ENCODE measurements at regions not wholly inside any gene's neighbourhood (a gene's known extent, or its start where the extent isn't known, plus 50 kb on each side); places are given as distances from the start of the nearest gene placed in this dataset.

DNA sequence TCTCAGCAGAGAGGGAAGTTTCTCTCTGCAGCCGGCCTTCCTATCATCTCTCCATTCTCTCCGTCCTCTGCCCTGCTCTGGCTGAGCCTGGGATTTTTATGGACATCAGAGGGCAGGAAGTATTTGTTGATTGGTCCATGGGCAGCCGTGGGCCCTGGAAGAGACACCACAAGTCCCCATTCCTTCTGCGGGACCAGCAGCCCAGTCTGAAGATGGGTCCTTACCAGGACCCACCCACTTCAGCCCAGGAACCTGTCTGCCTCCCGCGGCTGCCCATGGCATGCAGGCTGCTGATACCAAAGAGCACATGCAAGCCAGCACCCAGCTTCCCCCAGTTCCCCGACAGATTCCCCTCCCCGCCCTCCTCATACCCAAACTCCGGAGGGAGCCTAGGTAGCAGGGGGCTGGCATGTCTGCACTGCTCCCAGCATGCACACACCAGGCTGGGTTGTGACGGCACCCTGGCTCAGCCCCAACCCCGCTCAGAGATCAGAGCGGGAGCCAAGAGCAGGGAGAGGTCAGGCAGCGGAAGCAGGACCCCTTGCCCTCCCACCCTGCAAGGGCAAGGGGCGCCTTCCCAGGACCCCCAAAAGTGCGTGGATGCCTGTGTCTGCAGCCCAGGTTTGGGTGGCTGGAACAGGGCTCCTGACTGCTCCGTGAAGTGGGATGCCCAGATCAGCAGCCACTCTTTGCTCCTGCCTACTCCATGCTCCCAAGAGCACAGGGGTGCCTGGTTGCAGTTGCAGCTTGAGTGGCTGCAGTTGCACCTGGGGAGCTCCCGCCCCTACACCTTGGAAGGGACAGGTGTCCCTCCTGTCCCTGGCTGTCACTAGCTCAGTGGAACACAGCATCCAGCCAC, 538.6 kb upstream of the POT1 start:
- H3K27ac Mint-ChIP-seq (ENCODE audit: unreplicated experiment), result no peak overlapping the region
- POLR2A ChIA-PET, result no interaction called here
- H3K4me3 ChIP-seq (ENCODE audit: low read depth, low read length), result no peak overlapping the region
- no peaks in the 10 kb centered on the region for H3K4me1 ChIP-seq
- H3K4me1 Mint-ChIP-seq (ENCODE audit: low read depth, unreplicated experiment), result no peaks in the 10 kb centered on the region
- no peak overlapping the region for H3K4me3 Mint-ChIP-seq (ENCODE audit: unreplicated experiment)
- no peaks in the 10 kb centered on the region for H3K36me3 ChIP-seq (ENCODE audit: control insufficient read depth, insufficient read depth, low read length)
- no peaks in the 10 kb centered on the region for H3K9me3 ChIP-seq
- no peak for DNase-seq
- no peaks in the 10 kb centered on the region for H3K27me3 ChIP-seq (replicated peaks; ENCODE audit: control insufficient read depth, insufficient read depth, low read length)
- intact Hi-C loops (cut with micrococcal nuclease; ENCODE audit: unreplicated experiment), result no loop called here
- no peaks in the 10 kb centered on the region for H3K9me3 Mint-ChIP-seq (ENCODE audit: unreplicated experiment)
- TF ChIP-seq, protein P1, sequence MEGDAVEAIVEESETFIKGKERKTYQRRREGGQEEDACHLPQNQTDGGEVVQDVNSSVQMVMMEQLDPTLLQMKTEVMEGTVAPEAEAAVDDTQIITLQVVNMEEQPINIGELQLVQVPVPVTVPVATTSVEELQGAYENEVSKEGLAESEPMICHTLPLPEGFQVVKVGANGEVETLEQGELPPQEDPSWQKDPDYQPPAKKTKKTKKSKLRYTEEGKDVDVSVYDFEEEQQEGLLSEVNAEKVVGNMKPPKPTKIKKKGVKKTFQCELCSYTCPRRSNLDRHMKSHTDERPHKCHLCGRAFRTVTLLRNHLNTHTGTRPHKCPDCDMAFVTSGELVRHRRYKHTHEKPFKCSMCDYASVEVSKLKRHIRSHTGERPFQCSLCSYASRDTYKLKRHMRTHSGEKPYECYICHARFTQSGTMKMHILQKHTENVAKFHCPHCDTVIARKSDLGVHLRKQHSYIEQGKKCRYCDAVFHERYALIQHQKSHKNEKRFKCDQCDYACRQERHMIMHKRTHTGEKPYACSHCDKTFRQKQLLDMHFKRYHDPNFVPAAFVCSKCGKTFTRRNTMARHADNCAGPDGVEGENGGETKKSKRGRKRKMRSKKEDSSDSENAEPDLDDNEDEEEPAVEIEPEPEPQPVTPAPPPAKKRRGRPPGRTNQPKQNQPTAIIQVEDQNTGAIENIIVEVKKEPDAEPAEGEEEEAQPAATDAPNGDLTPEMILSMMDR (IDR thresholded peaks at IDR 0.05; ENCODE audit: insufficient read depth in 1 of 2, low read depth in 1 of 2, low read length in 1 of 2, severe bottlenecking in 1 of 2, unreplicated experiment in 1 of 2), result no peak
- CTCF ChIA-PET, result no interaction called here
- H3K27me3 Mint-ChIP-seq (ENCODE audit: insufficient read depth, unreplicated experiment), result peaks cover 7% of the 10 kb centered on the region
- BruUV-seq (replicated peaks), result no TSS peak
- no peaks in the 10 kb centered on the region for H3K36me3 Mint-ChIP-seq (ENCODE audit: insufficient read depth, unreplicated experiment)

DNA sequence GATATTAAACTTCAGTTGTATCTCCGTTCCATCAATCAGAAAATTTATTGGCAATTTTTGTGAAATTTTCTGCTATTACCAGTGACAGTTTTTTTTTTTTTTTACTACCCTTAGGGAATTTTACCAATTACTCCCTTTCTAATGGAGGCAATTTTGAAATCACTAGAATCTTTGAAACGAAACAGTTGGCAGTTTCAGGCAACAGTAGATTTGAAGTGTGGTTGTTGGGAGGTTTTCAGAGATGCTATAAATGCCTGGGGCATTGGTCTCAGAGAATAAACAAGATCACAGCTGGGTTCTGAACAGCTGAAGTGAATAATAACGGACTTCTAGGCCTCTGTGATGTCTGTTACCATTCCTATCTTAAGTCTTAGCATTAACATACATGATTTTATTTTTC, 535.9 kb upstream of the POT1 start:
- TF ChIP-seq, protein P1 (IDR thresholded peaks at IDR 0.05; ENCODE audit: insufficient read depth in 1 of 2, low read depth in 1 of 2, low read length in 1 of 2, severe bottlenecking in 1 of 2, unreplicated experiment in 1 of 2), result no peak
- Mint-ChIP-seq H3K4me3 (ENCODE audit: unreplicated experiment) (no peak overlapping the region), H3K27me3 (ENCODE audit: insufficient read depth, unreplicated experiment) (peaks cover 4% of the 10 kb centered on the region), H3K36me3 (ENCODE audit: insufficient read depth, unreplicated experiment) (no peaks in the 10 kb centered on the region), H3K9me3 (ENCODE audit: unreplicated experiment) (no peaks in the 10 kb centered on the region), H3K27ac (ENCODE audit: unreplicated experiment) (no peak overlapping the region), H3K4me1 (ENCODE audit: low read depth, unreplicated experiment) (no peaks in the 10 kb centered on the region)
- ChIA-PET POLR2A (no interaction called here), CTCF (no interaction called here)
- Histone ChIP-seq H3K36me3 (ENCODE audit: control insufficient read depth, insufficient read depth, low read length) (no peaks in the 10 kb centered on the region), H3K4me1 (no peaks in the 10 kb centered on the region), H3K4me3 (ENCODE audit: low read depth, low read length) (no peak overlapping the region), H3K9me3 (no peaks in the 10 kb centered on the region), H3K27me3 (replicated peaks; ENCODE audit: control insufficient read depth, insufficient read depth, low read length) (no peaks in the 10 kb centered on the region)
- no peak for DNase-seq
- intact Hi-C loops (cut with micrococcal nuclease; ENCODE audit: unreplicated experiment), result no loop called here
- BruUV-seq (replicated peaks), result no TSS peak

DNA sequence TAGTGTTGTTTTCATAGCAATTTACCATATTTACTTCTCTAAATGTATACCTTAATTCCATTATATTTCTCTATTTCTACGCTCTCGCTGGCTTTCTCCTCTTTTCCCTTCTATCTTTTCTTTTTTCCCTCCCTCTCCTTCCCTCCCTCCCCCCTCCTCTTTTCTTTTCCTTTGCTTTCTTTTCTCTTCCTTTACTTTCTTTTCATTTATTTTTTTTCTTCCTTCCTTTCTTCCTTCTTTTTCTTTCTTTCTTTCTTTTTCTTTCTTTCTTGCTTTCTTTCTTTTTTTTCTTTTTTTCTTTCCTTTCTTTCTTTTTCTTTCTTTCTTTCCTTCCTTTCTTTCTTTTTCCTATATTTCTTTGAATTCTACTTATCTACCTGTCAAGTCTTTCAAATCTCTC, 533.0 kb upstream of the POT1 start:
- TF ChIP-seq, protein P1 (IDR thresholded peaks at IDR 0.05; ENCODE audit: insufficient read depth in 1 of 2, low read depth in 1 of 2, low read length in 1 of 2, severe bottlenecking in 1 of 2, unreplicated experiment in 1 of 2), result no peak
- Mint-ChIP-seq H3K27ac (ENCODE audit: unreplicated experiment) (no peak overlapping the region), H3K4me3 (ENCODE audit: unreplicated experiment) (no peak overlapping the region), H3K9me3 (ENCODE audit: unreplicated experiment) (peaks cover 17% of the 10 kb centered on the region), H3K4me1 (ENCODE audit: low read depth, unreplicated experiment) (no peaks in the 10 kb centered on the region), H3K36me3 (ENCODE audit: insufficient read depth, unreplicated experiment) (no peaks in the 10 kb centered on the region), H3K27me3 (ENCODE audit: insufficient read depth, unreplicated experiment) (no peaks in the 10 kb centered on the region)
- ChIA-PET CTCF (no interaction called here), POLR2A (no interaction called here)
- BruUV-seq (replicated peaks), result no TSS peak
- H3K9me3 ChIP-seq, result peaks cover 8% of the 10 kb centered on the region
- DNase-seq, result no peak
- no peak overlapping the region for H3K4me3 ChIP-seq (ENCODE audit: low read depth, low read length)
- H3K27me3 ChIP-seq (replicated peaks; ENCODE audit: control insufficient read depth, insufficient read depth, low read length), result no peaks in the 10 kb centered on the region
- intact Hi-C loops (cut with micrococcal nuclease; ENCODE audit: unreplicated experiment), result no loop called here
- no peaks in the 10 kb centered on the region for H3K4me1 ChIP-seq
- no peaks in the 10 kb centered on the region for H3K36me3 ChIP-seq (ENCODE audit: control insufficient read depth, insufficient read depth, low read length)

All from Caco-2 (cell line).